ENCODE measurements at regions not wholly inside any gene's neighbourhood (a gene's known extent, or its start where the extent isn't known, plus 50 kb on each side); places are given as distances from the start of the nearest gene placed in this dataset.

GRCh38 chrX:74251006-74251930 is 52.7 kb upstream of the ZCCHC13 start:
- TF ChIP-seq, protein P1, sequence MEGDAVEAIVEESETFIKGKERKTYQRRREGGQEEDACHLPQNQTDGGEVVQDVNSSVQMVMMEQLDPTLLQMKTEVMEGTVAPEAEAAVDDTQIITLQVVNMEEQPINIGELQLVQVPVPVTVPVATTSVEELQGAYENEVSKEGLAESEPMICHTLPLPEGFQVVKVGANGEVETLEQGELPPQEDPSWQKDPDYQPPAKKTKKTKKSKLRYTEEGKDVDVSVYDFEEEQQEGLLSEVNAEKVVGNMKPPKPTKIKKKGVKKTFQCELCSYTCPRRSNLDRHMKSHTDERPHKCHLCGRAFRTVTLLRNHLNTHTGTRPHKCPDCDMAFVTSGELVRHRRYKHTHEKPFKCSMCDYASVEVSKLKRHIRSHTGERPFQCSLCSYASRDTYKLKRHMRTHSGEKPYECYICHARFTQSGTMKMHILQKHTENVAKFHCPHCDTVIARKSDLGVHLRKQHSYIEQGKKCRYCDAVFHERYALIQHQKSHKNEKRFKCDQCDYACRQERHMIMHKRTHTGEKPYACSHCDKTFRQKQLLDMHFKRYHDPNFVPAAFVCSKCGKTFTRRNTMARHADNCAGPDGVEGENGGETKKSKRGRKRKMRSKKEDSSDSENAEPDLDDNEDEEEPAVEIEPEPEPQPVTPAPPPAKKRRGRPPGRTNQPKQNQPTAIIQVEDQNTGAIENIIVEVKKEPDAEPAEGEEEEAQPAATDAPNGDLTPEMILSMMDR (conservative IDR thresholded peaks at IDR 0.05; ENCODE audit: low read depth, low read length) = no peak
- no peak overlapping the region for H3K4me3 ChIP-seq (ENCODE audit: low read depth, low read length)
- DNase-seq (ENCODE audit: low read depth) = no peak

DNA sequence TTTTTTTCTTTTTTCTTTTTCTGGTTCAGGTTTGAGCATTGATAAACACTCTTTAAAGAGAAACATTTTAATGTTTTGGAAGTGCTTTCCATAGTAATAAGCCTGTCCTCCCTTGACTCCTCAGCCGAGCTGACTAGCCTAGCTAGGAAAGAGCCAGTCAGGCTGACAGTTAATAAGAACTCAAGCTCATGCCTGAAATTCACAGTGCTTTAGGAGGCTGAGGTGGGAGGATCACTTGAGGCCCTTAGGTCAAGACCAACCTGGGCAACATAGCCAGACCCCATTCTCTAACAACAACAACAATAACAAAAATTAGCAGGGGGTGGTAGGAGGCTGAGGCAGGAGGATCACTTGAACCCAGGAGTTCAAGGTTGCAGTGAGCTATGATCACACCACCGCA is 53.4 kb upstream of the ZCCHC13 start:
- TF ChIP-seq, protein P1 (conservative IDR thresholded peaks at IDR 0.05; ENCODE audit: low read depth, low read length) = no peak
- H3K4me3 ChIP-seq (ENCODE audit: low read depth, low read length) = no peak overlapping the region
- DNase-seq (ENCODE audit: low read depth) = no peak

DNA sequence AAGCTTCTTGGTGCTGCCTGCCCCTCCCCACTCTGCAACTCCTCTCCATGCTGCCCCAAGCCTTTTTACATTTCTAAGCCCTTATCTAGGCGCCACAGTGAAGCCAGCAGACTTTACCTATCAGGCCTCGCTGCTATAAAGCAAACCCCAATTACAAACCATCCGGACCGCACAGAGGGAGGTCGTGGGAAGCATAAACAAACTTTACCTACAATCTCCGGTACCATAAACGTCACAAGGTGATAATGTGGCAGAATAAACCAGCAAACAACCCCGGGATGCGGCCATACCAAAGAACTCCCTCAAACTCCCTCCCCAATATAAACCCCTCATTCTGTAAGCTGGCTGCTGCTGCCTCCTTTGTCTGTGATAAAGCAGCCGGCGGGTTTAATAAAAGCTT is 54.0 kb upstream of the ZCCHC13 start:
- no peak for DNase-seq (ENCODE audit: low read depth)
- TF ChIP-seq, protein P1 (conservative IDR thresholded peaks at IDR 0.05; ENCODE audit: low read depth, low read length) = no peak
- no peak overlapping the region for H3K4me3 ChIP-seq (ENCODE audit: low read depth, low read length)

DNA sequence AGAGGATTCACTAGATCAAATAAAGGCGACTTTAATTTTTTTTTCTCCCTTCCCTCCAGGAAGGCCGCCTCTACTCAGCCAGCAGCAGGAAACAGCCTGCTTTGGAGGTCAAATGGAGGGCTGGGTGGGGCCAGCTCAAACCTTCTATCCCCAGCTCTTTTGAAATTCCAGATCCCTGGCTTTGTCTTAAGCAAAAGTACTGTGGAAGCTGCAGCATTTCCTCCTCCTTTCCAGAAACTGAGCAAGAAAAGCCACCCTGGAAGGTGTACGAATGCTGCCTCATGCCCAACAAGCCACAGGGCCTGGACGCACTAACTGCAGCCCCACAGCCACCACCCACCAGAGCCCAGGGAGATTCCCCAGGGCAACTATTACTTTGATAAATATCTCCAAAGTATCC is 55.1 kb upstream of the ZCCHC13 start:
- no peak overlapping the region for H3K4me3 ChIP-seq (ENCODE audit: low read depth, low read length)
- TF ChIP-seq, protein P1 (conservative IDR thresholded peaks at IDR 0.05; ENCODE audit: low read depth, low read length) = no peak
- DNase-seq (ENCODE audit: low read depth) = no peak

GRCh38 chrX:74246524-74246923 is 57.5 kb upstream of the ZCCHC13 start:
- TF ChIP-seq, protein P1 (conservative IDR thresholded peaks at IDR 0.05; ENCODE audit: low read depth, low read length) = no peak
- DNase-seq (ENCODE audit: low read depth) = no peak
- no peak overlapping the region for H3K4me3 ChIP-seq (ENCODE audit: low read depth, low read length)

GRCh38 chrX:74242484-74243138 is 61.4 kb upstream of the ZCCHC13 start:
- no peak overlapping the region for H3K4me3 ChIP-seq (ENCODE audit: low read depth, low read length)
- TF ChIP-seq, protein P1 (conservative IDR thresholded peaks at IDR 0.05; ENCODE audit: low read depth, low read length) = no peak
- DNase-seq (ENCODE audit: low read depth) = no peak

All from epithelial cell of proximal tubule (primary cell).